HG02981 (cell line): ENCODE measurements at regions not wholly inside any gene's neighbourhood (a gene's known extent, or its start where the extent isn't known, plus 50 kb on each side); places are given as distances from the start of the nearest gene placed in this dataset.

Experiments used
- ATAC-seq: cut with Tn5 transposase; IDR thresholded peaks from one replicate; pipeline ENCODE4 v1.9.1; 2021; ENCODE audit warnings: mild to moderate bottlenecking, moderate library complexity; ENCODE audit not compliant: unreplicated experiment

GRCh38 chr6:167731731-167732422 lies 94.8 kb upstream of the AFDN start:
- no peak for ATAC-seq

DNA sequence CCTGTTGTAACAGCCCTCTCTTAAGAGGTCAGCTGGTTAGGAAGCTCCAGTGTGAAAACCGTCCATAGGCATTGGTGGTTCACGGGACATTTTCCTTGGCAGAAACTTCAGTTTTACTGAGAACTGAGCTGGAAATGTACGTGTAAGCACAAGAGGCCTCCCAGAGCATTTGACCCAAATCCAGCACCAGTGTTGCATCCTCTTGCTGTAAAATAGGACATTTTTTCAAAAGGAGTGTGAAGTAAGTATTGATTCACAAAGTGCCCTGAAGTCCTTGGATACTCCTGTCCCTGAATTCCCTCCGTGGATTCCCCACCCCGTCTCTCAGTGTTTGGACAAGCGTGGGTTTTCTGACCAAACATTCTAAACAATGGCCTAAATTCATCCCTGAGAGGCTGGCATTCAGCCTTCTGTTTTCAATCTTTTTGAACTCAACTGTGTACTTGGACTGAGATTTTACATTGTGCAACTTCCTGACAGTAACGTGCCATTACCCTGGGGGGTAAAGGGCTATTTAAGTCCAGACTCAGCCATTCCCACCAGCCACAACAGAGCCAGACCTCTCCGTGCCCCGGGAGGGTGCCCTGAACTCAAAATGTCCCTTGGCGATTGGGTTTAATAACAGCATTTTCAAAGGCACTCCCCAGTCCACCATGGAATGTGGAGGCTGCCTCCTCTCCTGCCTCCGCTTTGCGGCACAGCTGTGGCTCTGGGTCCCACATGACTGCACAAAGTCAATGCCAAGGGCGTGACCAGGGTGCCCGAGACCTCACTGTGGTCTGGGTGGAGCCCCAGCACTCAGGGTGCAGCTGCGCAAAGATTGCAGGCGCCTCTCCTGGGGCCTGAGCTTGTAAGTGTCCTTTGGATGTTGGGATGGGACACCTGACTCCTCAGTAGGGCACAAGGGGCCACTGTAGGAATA lies 92.7 kb upstream of the AFDN start:
- no peak for ATAC-seq

- no peak for ATAC-seq
Observed at GRCh38 chr6:167734662-167735083, 92.0 kb upstream of the AFDN start.

DNA sequence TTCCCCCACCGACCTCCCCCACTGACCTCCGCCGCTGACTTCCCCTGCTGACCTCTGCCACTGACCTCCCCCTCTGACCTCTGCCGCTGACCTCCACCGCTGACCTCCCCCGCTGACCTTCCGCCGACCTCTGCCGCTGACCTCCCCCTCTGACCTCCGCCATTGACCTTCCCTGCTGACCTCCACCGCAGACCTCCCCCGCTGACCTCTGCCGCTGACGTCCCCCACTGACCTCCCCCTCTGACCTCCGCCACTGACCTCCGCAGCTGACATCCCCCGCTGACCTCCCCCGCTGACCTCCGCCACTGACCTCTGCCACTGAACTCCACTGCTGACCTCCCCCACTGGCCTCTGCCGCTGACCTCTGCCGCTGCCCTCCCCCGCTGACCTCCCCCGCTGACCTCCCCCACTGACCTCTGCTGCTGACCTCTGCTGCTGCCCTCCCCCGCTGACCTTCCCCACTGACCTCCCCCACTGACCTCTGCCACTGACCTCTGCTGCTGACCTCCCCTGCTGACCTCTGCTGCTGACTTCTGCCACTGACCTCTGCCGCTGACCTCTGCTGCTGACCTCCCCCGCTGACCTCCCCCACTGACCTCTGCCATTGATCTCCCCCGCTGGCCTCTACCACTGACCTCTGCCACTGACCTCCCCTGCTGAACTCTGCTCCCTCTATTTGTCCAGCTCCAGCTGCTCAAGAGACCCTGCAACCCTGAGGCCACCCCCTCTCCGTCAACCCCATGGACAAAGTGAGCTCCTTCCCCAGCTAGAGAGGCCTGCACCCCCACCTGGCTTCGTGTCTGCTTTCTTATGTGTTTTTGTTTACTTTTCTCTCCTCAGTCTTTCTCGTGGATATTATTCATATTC lies 91.4 kb upstream of the AFDN start:
- no peak for ATAC-seq

DNA sequence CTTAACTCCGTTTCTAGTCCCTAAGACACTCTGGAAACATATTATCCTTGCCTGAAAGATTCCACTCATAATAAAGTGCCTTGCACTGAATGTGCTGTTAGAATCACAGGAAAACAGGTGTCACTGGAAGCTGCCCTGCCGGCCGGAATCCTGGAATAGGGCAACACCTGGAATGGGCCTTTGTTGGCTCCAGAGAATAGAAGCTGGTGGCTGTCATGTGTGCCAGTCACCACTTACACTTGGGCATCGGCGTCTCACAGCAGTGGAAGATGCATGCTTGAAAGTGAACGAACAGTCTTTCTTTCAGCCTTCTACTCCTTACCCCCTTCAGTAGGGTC lies 90.8 kb upstream of the AFDN start:
- ATAC-seq: no peak

DNA sequence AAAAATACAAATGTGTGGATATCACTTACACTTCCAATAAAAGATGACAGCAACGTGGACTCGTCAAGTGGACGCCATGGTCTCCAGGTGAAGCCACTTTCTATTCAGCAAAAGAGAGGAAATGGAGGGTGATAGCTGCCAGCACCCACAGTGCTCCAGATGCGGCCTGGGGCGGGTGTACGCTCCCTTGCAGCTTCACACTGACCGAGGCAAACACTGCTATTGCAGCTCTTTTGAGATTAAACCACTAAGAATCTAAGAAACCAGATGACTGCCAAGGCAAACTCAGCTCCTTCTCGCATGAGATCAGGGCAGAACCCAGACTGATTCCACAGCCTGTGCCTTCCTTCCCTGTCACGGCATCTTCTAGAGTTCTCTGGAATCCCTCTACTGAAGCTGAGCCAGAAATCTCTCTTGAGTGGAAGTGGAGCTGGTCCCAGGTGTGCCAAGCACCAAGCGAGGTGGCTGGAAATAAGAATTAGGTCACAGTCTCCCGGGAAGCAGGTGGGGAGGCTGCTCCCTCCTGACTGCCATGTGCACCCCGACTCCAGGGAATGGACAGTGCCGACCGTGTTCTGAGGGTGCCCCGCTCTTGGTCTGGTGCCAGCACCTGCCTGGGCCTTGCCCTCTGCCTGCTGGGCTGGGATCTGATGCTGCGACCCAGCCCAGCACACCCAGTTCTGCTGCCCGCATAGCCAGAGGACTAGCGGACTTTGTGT lies 90.1 kb upstream of the AFDN start:
- no peak for ATAC-seq

GRCh38 chr6:167737205-167737830 lies 89.4 kb upstream of the AFDN start:
- ATAC-seq: no peak

GRCh38 chr6:167738386-167738785 lies 88.3 kb upstream of the AFDN start:
- ATAC-seq: no peak

DNA sequence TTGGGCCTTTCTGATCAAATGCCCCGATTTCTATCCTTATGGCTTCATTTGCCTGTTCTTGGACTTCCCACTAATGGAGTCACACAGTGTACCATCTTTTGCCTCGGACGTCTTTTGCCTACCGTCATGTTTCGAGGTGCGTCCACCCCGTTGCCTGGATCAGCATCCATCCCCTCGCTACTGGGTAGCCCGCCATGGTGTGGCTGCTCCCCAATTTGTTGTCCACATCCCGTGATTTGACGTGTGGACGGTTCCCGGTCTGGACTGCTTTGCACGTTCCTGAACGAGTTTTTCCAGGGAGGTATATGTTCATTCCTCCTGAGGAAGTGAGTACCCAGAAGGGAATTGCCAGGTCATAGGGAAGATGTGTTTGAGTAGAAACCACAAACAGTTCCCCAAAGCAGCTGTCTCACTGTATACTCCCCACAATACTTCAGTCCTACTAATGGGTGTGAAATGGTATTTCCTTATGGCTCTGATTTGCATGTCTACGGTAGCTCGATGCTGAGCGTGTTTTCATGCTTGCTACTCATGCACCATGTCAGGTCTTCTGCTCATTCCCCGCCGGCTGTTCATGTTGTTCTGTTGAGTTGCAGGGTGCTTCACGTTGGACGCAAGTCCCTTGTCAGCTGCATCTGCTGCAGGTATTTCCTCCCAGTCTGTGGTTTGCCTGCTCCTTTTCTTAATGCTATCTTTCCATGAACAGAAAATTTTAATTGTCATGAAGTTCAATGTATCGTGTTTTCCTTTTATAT lies 86.8 kb upstream of the AFDN start:
- ATAC-seq: no peak

DNA sequence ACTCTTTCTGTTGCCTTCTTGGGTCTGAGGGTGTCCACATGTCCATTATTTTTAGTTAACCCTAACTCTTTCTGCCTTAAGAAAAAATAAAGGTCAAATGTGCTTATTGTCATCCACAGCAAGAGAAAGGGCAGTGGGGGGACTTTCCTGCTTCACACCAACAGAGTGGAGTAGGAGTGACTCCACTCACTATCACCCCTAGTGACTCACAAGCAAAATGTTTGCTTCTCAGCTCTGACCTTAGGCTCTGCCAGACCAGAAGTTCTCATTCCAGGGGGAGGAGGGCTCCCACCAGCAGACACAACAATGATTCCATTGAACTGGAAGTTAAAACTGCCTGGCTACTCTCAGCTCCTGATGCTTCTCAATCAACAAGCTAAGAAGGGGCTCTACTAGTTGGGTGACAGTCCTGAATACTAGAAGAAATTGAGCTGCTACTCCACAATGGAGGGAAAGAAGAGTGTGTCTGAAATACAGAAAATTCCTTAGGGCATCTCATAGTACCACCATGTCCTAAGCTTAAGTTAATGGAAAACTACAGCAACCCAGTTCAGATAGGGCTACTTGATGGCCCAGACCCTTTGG lies 83.9 kb upstream of the AFDN start:
- ATAC-seq: no peak

- no peak for ATAC-seq
Observed at GRCh38 chr6:167744681-167745669, 81.7 kb upstream of the AFDN start.

DNA sequence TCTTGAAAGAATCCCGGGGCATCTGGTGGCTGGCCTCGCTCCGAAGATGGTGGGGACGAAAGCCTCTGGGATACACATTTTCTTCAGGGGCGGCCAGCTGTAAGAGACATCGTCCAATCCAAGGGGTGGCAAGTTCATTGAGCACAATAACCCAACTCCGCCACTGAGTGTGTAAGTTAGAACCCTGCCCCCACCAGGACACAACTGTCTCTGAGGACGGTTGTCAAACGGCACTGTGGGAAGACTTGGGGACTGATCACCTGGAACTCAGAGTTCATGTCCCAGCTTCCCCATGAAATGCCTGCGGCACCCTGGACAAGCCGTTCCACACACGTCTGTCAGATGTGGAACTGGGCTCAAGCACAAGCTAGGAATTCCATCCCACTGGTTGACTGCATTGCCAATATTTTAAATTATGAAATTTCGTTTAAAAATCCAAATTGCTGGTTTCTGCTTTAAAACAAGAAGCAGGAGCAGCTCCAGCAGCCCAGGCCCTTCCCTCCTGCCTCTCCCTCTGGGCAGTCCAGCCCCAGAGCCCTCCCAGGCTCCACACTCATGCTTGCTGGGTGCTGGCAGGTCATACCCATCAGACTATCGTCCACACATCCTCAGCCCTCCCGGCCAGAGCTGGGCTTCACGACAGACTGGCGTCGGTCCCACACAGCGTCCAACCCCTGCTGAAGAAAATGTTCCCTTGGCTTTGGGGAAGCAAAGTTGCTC lies 80.9 kb upstream of the AFDN start:
- ATAC-seq: no peak

DNA sequence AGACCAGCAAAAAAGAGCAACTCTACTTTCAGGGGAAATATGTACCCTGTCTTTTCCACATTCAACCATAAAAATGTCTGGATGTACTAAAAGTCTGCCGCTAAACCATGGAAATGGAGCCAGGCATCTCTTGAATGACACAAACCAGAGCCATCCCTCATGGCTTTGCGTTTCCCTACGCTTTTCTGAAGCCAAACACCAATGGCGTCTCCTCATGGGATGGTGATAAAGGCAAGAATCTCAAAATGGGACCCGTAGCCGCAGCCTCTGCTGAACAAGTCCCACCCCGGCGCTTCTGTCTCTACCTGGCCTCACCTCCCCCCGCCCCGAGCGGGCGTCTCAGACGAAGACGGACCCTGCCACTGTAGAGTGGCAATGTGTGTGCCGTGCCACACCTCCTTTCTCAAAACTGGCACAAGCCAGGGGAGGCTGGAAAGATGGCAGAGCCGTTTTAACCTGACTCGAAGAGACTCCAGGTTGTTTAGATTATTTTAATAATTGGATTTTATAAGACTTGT lies 80.3 kb upstream of the AFDN start:
- no peak for ATAC-seq

DNA sequence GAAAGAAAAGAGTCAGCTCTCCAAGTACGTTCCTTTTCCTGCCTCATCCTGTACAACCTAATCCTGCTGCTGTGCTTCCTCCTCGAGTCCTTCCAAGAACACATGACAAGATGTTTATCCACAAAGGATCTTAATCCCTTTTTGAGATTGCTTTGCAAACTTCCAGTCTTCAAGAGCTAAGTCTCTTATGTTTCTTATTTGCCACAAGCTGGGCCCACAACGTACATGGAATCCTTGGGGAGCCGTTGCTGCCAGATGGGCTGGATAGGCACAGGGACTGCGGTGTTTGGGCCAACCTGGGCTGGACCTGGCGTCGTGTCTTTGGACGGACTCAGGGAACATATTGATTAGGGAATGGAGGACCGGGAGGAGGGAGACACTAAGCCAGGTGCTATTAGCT lies 79.7 kb upstream of the AFDN start:
- no peak for ATAC-seq

GRCh38 chr6:167747645-167748044 lies 79.1 kb upstream of the AFDN start:
- ATAC-seq: no peak

- ATAC-seq: no peak
Observed at GRCh38 chr6:167748046-167748445, 78.7 kb upstream of the AFDN start.
